Large intestine (tissue), 3 donors: ENCODE measurements at regions not wholly inside any gene's neighbourhood (a gene's known extent, or its start where the extent isn't known, plus 50 kb on each side); places are given as distances from the start of the nearest gene placed in this dataset.

ENCODE experiments used
- DNase-seq, 2 donors: peaks; one replicate each; pipeline versions ENCODE4 v3.0.0 to v3.0.0-alpha.2; 2013
- H3K27ac ChIP-seq: one replicate; pipeline ENCODE4 v1.5.1; 2013; ENCODE audit warnings: low read length
- H3K27me3 ChIP-seq: 2 replicates; pipeline ENCODE4 v1.6.1; 2013; ENCODE audit warnings: low read length; ENCODE audit not compliant: control insufficient read depth, insufficient read depth
- H3K36me3 ChIP-seq: 2 replicates; pipeline ENCODE4 v1.6.1; 2013; ENCODE audit warnings: low read length; ENCODE audit not compliant: control insufficient read depth, insufficient read depth
- H3K4me1 ChIP-seq: one replicate; pipeline ENCODE4 v1.6.1; 2013; ENCODE audit warnings: low read length; ENCODE audit not compliant: control insufficient read depth, insufficient read depth
- H3K4me3 ChIP-seq: one replicate; pipeline ENCODE4 v1.5.1; 2013; ENCODE audit warnings: low read length
- H3K9me3 ChIP-seq: one replicate; pipeline ENCODE4 v1.6.1; 2013; ENCODE audit warnings: mild to moderate bottlenecking, low read depth, low read length, moderate library complexity; ENCODE audit not compliant: control insufficient read depth
- WGBS: methylation state at CpG from one replicate; pipeline ENCODE4 v1.1.5; 2013; ENCODE audit warnings: low lambda C conversion rate; ENCODE audit not compliant: insufficient coverage; 5-methylcytosine and 5-hydroxymethylcytosine counted together

DNA sequence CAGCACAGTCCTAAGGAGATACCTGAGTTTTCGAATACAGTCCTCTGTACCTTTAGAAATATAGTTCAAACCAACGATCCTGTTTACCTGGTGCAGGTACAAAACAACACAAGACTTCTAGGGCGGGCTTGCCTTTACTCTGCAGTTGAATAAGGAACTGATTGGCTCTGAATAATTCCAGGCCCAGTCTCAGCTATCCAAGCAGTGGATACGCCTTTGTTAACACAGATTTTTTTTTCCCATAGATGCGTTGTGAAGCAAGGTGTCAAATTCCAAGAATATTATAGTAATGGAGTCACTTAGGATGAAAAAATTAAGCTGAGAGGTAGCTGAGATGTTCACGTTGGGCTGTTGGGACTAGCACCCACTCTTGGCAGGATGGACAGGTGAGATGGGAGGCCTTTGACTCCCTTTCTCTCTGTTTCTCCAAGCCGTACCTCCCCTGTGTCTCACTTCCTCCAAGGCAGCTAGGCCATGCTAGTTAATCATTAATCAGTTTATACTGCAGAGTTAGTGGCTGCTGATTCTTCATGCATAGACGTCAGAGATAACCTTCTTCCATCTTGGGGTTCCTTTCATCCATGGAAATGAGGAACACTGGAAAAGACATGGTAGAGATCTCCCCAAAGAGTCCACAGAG is 380.8 kb upstream of the ACVR2A start:
- peak; percentile 83 to 93 for DNase-seq
- Histone ChIP-seq H3K27me3 (no peaks in the 10 kb centered on the region), H3K9me3 (no peaks in the 10 kb centered on the region), H3K36me3 (no peaks in the 10 kb centered on the region), H3K4me1 (peaks cover 29% of the 10 kb centered on the region), H3K27ac (peak overlapping the region; percentile 89), H3K4me3 (no peak overlapping the region)
- WGBS = 100% methylated on average over 1 of the region's 8 CpGs

DNA sequence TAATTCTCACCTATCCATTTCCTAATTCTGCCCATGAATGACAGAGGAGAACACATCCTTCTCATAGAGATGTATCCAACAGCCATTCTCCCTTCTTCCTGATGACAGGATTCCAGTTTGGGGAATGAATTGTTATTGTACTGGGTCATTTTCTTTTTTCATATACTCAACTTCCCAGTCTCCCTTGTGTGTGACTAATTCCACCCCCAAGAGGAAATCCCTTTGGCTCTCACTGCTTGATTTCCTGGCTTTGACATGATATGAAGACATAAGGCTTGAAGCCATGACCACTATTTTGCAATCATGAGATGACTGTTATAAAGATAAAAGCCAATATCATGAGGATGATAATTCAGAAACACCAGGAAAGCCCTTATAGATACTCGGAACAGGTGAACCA is 384.7 kb upstream of the ACVR2A start:
- DNase-seq = peak; percentile 43 to 72
- H3K9me3 ChIP-seq = no peaks in the 10 kb centered on the region
- no peaks in the 10 kb centered on the region for H3K27me3 ChIP-seq
- no peak overlapping the region for H3K4me3 ChIP-seq
- H3K36me3 ChIP-seq = no peaks in the 10 kb centered on the region
- H3K4me1 ChIP-seq = peaks cover 24% of the 10 kb centered on the region
- no CpG with 5 or more reads among the region's 1 CpG for WGBS
- H3K27ac ChIP-seq = peak overlapping the region; percentile 43

DNA sequence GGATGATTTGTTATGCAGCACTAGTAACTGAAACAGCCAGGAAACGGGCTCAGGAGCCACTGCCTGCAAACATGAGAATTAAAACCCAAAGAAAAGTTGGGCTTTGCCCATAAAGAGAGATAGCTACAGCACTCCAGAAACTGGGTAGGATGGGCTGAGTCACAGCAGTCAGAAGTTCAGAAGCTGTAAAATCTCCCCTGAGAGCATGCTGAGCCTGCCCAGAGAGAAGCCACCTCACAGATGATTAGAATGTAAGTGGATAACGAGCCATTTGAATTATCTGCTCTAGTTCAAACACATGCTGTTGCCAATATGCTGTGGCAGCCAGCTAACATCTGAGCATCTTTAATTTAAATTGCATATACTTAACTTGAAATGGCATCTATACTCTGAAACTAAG is 388.1 kb upstream of the ACVR2A start:
- Histone ChIP-seq H3K9me3 (no peaks in the 10 kb centered on the region), H3K27me3 (no peaks in the 10 kb centered on the region), H3K4me1 (peaks cover 17% of the 10 kb centered on the region), H3K27ac (peak overlapping the region; percentile 13), H3K4me3 (no peak overlapping the region), H3K36me3 (no peaks in the 10 kb centered on the region)
- DNase-seq = peak; percentile 34 to 53
- no CpG with 5 or more reads among the region's 2 CpGs for WGBS

GRCh38 chr2:147451902-147452515 is 392.8 kb upstream of the ACVR2A start:
- Histone ChIP-seq H3K4me3 (no peak overlapping the region), H3K9me3 (no peaks in the 10 kb centered on the region)
- 75% methylated on average over 2 of the region's 3 CpGs for WGBS

GRCh38 chr2:147450661-147451510 is 393.9 kb upstream of the ACVR2A start:
- no CpG with 5 or more reads among the region's 4 CpGs for WGBS
- no peak overlapping the region for H3K4me3 ChIP-seq
- no peak for DNase-seq
- H3K4me1 ChIP-seq = peaks cover 12% of the 10 kb centered on the region
- H3K36me3 ChIP-seq = no peaks in the 10 kb centered on the region
- no peak overlapping the region for H3K27ac ChIP-seq
- H3K27me3 ChIP-seq = no peaks in the 10 kb centered on the region
- H3K9me3 ChIP-seq = peaks cover 2% of the 10 kb centered on the region

More at GRCh38 chr2:147451902-147452515, 392.8 kb upstream of the ACVR2A start:
- Histone ChIP-seq H3K27me3 (no peaks in the 10 kb centered on the region), H3K27ac (no peak overlapping the region), H3K4me1 (peaks cover 12% of the 10 kb centered on the region), H3K36me3 (no peaks in the 10 kb centered on the region)
- DNase-seq = peak in 1 of 2 donors; percentile 52

- DNase-seq = no peak
- no peak overlapping the region for H3K4me3 ChIP-seq
- H3K36me3 ChIP-seq = no peaks in the 10 kb centered on the region
- peaks cover 12% of the 10 kb centered on the region for H3K4me1 ChIP-seq
- no peaks in the 10 kb centered on the region for H3K27me3 ChIP-seq
- no CpG with 5 or more reads among the region's 7 CpGs for WGBS
- peaks cover 2% of the 10 kb centered on the region for H3K9me3 ChIP-seq
- H3K27ac ChIP-seq = no peak overlapping the region
Measured at GRCh38 chr2:147449323-147449991, 395.4 kb upstream of the ACVR2A start.

DNA sequence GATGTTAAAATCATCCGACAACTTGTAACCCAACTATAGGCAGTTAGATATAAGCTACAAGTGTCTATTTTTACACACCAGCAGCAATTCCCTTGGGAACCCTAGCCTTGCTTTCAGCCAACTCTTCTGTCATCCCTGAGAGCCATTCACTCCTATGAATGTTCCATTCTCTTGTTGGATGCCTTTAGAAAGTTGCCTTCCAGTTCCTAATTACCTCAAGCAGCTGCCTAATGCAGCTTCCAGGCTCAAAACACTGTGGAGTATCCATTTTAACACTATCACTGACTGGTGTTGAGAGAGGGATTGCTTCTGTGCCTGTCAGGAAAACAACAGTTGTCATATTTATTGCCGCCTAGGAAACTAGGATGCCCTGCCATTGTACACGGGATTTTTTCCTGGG is 402.0 kb upstream of the ACVR2A start:
- WGBS = 100% methylated on average over 1 of the region's 3 CpGs

GRCh38 chr2:147441182-147441581 is 403.6 kb upstream of the ACVR2A start:
- H3K27ac ChIP-seq = no peak overlapping the region
- no peak for DNase-seq
- 40% methylated on average over 1 of the region's 3 CpGs for WGBS

More for the DNA sequence above, 402.0 kb upstream of the ACVR2A start:
- no peak for DNase-seq
- Histone ChIP-seq H3K9me3 (peaks cover 2% of the 10 kb centered on the region), H3K4me1 (peaks cover 11% of the 10 kb centered on the region), H3K36me3 (no peaks in the 10 kb centered on the region), H3K27ac (no peak overlapping the region), H3K4me3 (no peak overlapping the region), H3K27me3 (no peaks in the 10 kb centered on the region)

DNA sequence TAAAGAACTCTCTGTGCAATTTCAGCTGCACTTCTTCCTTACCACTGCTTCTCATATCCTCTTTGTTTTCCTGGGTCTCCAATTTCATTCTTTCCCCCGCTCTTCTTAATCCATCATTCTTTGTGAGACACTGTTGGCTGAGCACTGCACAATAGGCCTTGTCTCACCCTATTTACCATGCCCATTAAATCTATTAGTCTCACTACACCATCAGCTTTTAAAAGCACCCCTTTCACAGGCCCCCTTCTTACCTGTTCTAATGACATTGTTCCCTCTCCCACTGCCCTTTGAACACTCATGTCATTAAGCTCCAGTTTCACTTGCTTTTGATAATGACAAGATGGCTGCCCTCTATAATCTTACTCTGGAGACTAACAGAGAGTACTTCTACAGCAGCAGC is 404.1 kb upstream of the ACVR2A start:
- DNase-seq = peak in 1 of 2 donors; percentile 62
- Histone ChIP-seq H3K9me3 (no peaks in the 10 kb centered on the region), H3K27ac (no peak overlapping the region), H3K4me1 (peaks cover 18% of the 10 kb centered on the region), H3K4me3 (no peak overlapping the region), H3K27me3 (no peaks in the 10 kb centered on the region), H3K36me3 (no peaks in the 10 kb centered on the region)
- 100% methylated on average over 1 of the region's 1 CpG for WGBS

More at GRCh38 chr2:147441182-147441581, 403.6 kb upstream of the ACVR2A start:
- Histone ChIP-seq H3K27me3 (no peaks in the 10 kb centered on the region), H3K36me3 (no peaks in the 10 kb centered on the region), H3K4me1 (peaks cover 18% of the 10 kb centered on the region), H3K4me3 (no peak overlapping the region), H3K9me3 (no peaks in the 10 kb centered on the region)

DNA sequence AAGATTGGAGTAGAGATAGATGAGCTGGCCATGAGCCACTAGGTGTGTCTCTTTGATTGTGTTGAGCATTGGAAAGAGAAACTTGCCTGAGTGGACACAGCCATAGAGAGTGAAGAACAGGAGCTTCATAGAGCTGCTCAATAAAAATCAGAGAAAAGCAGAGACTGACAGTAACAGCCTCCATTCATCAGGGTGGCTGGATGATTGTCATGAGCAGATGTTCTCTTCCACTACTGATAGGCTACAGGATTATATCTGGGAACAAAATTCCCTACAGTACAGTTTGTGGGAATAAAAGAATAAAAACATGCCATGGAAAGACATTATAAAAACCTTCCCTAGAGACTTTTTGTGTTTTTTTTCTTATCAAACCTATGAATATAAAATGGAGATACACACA is 404.8 kb upstream of the ACVR2A start:
- no peak for DNase-seq

More for the DNA sequence above, 404.8 kb upstream of the ACVR2A start:
- H3K27ac ChIP-seq = no peak overlapping the region
- H3K9me3 ChIP-seq = no peaks in the 10 kb centered on the region
- no peaks in the 10 kb centered on the region for H3K27me3 ChIP-seq
- H3K4me3 ChIP-seq = no peak overlapping the region
- H3K36me3 ChIP-seq = no peaks in the 10 kb centered on the region
- H3K4me1 ChIP-seq = peaks cover 18% of the 10 kb centered on the region
